HG02763 (cell line): ENCODE measurements at regions not wholly inside any gene's neighbourhood (a gene's known extent, or its start where the extent isn't known, plus 50 kb on each side); places are given as distances from the start of the nearest gene placed in this dataset.

Experiments used
- ATAC-seq: cut with Tn5 transposase; IDR thresholded peaks from one replicate; pipeline ENCODE4 v1.9.1; 2021; ENCODE audit warnings: mild to moderate bottlenecking, moderate library complexity; ENCODE audit not compliant: unreplicated experiment

DNA sequence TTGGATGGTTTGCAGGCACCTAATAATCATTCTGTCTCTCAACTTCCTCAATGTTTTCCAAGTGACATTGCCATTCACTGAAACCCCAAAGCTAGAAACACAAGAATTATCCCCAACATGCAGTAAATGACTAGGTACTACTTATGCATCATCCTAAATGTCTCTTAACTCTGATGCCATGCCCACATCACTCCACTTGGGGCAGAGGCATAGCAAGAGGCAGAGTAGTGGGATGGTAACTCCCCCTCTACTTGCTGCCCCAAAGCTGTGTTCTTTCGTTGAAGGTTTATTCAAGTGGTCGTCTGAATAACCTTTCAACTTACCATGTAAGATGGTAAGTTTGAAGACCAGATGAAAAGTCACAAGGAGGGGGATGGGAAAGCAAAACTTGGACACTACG lies 77.9 kb upstream of the SOX5 start:
- no peak for ATAC-seq

DNA sequence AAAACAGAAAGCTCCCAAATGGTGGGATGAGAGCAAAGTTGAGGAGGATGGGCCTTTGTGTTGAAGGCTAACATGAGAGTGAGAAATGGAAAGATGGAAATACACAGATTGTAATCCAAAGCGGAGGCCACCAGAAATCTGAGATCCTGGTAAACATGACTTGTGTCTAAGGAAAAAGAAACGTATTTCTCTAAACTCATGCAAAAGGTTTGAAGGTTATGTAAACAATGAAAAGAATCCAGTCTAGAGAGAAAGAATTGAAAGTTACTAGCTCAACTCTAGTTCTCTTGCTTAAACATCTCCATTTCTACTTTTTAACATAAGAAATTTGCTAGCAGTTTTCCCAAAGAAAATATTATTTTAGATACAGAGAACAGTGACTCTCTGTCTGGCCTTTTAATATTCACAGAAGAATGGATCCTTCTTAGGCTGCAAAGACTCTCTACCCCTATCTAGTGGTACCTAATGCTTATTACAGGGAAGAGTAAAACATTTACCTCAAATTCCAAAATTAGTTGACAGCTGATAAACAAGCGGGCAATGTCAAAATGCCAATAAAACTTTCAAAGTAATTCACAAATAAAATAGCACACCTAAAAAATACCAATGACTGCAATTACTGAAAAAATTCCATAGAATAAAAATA lies 75.8 kb upstream of the SOX5 start:
- ATAC-seq = no peak

DNA sequence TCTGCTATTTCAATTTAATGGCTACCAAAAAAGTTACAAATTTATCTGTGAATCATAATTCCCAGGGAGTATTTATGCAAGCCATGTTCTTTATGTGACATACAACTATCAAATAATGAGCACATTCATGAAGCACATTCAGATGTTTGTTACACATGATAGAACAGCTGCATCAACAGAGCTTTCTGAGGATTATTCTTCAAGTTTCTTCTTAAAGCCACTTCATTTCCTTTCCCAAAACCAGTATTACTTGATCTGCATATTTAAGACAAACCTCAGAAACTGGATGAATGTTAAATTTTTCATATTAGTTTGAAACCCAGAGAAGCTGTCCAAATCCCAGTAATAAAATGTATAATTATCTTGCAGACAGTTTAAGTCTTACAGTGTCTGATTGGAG lies 73.6 kb upstream of the SOX5 start:
- ATAC-seq = no peak

DNA sequence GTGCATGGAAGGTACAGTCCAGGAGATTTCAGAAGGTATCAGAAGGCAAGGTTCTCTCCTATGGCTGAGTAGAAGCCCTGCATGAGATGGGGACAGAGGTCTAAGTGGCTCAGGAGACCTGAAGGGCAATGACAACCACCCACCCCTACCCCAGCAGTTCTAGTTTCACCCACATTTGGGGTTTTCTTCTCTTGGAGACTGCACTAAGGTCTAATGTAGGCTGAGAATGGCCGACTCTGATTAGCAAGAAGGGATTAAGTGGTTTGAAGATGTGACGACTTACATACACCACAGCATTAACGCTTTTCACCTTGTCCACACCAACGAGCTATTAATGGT lies 71.7 kb upstream of the SOX5 start:
- ATAC-seq = no peak

DNA sequence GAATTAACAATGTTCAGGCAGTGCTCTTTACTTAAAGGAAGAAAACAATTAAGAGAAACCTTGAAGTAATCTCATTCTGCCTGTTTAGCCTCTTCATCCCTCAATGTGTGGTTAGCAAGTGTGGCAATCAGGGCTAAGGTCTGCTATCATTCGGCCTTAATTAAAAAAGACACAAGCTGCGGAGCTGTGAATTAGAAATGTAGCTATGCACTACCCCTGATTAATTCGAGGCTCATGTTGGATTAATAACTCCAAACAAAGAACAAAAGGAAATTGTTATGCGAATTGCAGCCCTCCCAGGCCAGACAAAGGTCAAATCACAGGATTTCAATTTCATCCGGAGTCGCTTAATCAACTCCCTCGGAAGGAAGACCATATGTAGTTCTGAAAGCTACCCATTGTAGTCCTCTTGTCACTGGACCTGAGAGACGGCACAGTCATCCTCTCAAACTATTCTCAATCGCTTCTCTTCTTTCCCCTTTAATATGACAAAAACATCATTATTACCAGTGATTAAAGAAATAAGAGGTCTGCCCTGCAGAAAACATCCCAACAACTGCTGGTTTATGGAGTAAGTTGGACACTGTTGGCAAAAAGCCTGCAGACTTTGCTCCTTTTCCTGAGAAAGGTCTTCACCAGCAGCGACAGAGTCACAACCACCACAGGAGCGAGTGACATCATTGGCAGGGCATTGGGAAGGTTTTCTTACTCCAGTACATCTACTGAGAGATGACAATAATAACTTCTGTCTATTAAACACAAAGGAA lies 71.1 kb upstream of the SOX5 start:
- no peak for ATAC-seq

DNA sequence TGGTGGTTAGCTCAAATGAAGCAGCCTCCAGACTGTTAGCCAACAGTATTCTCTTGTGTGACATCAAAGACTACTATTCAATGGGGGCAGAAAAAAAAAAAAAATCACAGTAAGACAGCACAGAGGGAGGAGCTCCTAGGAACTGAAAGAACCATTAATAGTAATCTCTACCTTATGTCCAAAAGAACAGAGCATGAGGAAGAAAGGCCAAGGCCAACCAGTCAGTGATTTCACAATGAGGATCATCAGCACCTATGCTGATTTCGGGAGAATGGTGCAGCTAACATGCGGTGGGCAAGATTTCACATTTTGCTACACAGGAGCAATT lies 66.3 kb upstream of the SOX5 start:
- no peak for ATAC-seq

DNA sequence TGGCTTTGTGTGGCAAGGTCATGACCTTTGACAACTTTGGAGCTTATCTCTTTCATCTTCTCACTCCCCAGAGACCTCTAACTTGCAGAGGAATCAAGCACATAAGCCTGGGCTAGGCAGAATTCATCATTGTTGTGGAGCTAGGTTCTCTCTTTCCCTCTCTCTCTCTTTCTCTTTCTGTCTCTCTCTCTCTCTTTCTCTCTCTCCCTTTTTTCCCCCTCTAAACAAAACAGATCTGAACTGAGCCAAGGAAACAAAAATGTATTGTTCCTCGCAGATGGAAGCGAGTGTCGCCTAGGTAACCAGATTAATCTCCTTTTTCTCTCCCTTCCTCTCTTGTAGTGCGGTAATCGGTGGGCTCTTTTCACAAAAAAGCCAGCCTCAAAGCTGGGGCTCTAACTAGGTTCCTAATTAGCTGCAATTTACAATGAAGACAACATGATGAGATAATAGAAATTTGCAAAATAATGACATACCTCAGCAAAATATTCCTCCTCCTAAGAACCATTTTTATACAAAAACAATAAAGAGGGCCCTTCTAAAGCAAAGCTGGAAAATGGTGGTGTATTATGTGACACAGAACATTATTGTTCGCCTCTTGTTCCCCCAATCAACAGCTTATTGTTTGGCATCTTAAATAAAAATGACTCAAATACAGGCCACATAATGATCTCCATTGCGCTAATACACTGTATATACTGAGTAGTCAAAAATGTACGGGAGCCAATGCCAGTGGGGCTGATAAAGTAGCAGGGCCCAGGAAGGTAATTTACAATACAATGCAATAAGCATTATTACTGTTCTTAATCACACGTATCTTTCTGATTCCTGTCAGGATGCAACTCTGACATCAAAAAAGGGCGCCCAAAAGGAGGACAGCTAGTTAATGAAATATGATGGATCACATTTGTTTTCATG lies 65.7 kb upstream of the SOX5 start:
- no peak for ATAC-seq

DNA sequence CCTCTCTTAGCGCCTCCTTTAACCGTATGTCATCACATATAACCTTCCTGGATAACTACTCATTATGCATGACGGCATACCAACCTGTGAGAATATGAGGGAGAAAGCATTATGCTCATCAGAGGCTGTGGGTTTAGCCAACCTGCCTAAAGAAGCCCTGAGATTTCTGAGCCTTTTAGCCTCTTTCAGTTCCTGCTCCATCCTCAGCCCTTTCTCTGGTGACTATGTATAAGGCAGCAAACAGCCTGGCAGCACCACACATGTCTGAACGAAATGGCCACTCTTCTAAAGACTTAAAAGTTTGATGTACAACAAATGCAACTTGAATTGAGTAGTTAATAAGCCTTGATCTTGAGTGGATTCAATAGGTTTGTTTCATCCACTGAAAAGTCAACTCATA lies 64.8 kb upstream of the SOX5 start:
- no peak for ATAC-seq

DNA sequence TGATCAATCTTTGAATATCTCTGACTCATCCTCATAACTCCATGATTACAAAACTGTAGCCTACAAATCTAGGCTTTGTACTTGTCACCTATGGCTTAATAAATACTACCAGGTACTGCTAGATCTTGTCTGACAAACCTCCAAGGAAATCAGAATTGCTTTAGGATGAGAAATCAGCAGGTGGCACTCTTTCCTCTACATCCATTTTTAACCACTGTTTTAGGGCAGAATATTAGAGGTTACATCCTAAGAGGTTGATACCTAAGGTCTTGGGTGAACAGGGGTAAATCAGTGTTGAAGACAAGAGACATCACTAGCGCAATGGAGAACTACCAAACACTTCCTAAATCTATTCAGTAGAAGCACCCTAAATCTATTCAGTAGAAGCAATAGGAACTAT lies 63.1 kb upstream of the SOX5 start:
- no peak for ATAC-seq

DNA sequence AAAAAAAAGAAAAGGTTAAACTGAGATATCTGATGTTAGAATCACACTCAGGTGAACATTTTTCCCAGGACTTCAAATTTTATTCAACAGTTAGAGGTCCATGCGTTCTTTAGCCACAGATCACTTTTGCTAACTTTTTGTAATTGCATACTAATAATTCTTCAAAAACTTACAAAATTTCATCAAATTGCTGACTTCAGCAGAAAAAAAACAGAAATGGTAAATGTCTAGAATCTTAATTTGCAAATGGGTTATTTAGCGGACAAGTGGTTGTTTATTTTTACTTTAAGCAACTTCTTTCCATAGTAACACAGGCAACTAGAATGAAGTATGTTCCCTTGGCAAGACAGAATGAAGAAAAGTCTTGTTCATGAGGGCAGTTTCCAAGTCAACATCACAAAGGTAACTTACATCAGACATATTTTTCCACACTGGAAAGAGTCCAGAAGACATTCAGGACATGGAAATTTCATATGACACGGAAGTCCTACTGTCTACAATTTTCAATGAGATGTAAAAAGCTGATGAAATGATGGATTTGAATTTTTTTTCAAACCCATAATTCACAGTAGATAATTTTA lies 62.5 kb upstream of the SOX5 start:
- ATAC-seq = no peak

DNA sequence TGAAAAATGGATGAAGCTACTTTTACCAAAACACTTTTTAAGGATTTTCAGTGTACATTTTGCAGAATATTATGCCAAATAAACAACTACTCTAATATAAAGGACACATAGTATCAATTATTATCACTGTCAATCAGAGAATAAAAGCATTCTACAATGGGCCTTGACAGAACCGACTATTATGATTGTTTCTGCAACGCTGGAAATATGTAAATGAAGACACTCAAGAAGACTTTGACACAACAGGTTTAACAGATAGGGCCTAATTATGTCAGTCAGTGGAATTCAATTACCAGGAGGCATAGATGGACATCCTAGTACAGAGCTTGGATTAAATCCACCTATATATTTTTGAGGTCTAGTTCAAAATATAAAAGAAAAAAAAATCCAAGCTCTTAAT lies 58.7 kb upstream of the SOX5 start:
- no peak for ATAC-seq
